ENCODE measurements at regions not wholly inside any gene's neighbourhood (a gene's known extent, or its start where the extent isn't known, plus 50 kb on each side); places are given as distances from the start of the nearest gene placed in this dataset.

- H3K4me3 ChIP-seq (ENCODE audit: low read depth, low read length): no peak overlapping the region
- DNase-seq (ENCODE audit: low read depth): no peak
Measured at GRCh38 chr15:46556559-46557379, 921.9 kb downstream of the SQOR start.

GRCh38 chr15:46567968-46568367 lies 933.1 kb downstream of the SQOR start:
- DNase-seq (ENCODE audit: low read depth): no peak
- no peak overlapping the region for H3K4me3 ChIP-seq (ENCODE audit: low read depth, low read length)

GRCh38 chr15:46569781-46570180 lies 935.0 kb downstream of the SQOR start:
- H3K4me3 ChIP-seq (ENCODE audit: low read depth, low read length): no peak overlapping the region
- no peak for DNase-seq (ENCODE audit: low read depth)

- H3K4me3 ChIP-seq (ENCODE audit: low read depth, low read length): no peak overlapping the region
- DNase-seq (ENCODE audit: low read depth): no peak
Measured at GRCh38 chr15:46576646-46577395, 942.0 kb downstream of the SQOR start.

GRCh38 chr15:46577767-46578166 lies 942.9 kb downstream of the SQOR start:
- no peak for DNase-seq (ENCODE audit: low read depth)
- H3K4me3 ChIP-seq (ENCODE audit: low read depth, low read length): no peak overlapping the region

- no peak overlapping the region for H3K4me3 ChIP-seq (ENCODE audit: low read depth, low read length)
- DNase-seq (ENCODE audit: low read depth): no peak
Measured at GRCh38 chr15:46580487-46580886, 945.7 kb downstream of the SQOR start.

GRCh38 chr15:46580924-46581323 lies 946.1 kb downstream of the SQOR start:
- no peak overlapping the region for H3K4me3 ChIP-seq (ENCODE audit: low read depth, low read length)

GRCh38 chr15:46589088-46589487 lies 954.3 kb downstream of the SQOR start:
- H3K4me3 ChIP-seq (ENCODE audit: low read depth, low read length): no peak overlapping the region
- DNase-seq (ENCODE audit: low read depth): no peak

More at GRCh38 chr15:46580924-46581323, 946.1 kb downstream of the SQOR start:
- DNase-seq (ENCODE audit: low read depth): no peak

- no peak overlapping the region for H3K4me3 ChIP-seq (ENCODE audit: low read depth, low read length)
- DNase-seq (ENCODE audit: low read depth): no peak
Measured at GRCh38 chr15:46591462-46591861, 956.6 kb downstream of the SQOR start.

- no peak overlapping the region for H3K4me3 ChIP-seq (ENCODE audit: low read depth, low read length)
- DNase-seq (ENCODE audit: low read depth): no peak
Measured at GRCh38 chr15:46595016-46595415, 960.2 kb downstream of the SQOR start.

- no peak overlapping the region for H3K4me3 ChIP-seq (ENCODE audit: low read depth, low read length)
- DNase-seq (ENCODE audit: low read depth): no peak
Measured at GRCh38 chr15:46607077-46607476, 972.2 kb downstream of the SQOR start.

- H3K4me3 ChIP-seq (ENCODE audit: low read depth, low read length): no peak overlapping the region
- DNase-seq (ENCODE audit: low read depth): no peak
Measured at GRCh38 chr15:46616033-46616432, 981.2 kb downstream of the SQOR start.

GRCh38 chr15:46617507-46617906 lies 982.7 kb downstream of the SQOR start:
- H3K4me3 ChIP-seq (ENCODE audit: low read depth, low read length): no peak overlapping the region
- DNase-seq (ENCODE audit: low read depth): no peak

GRCh38 chr15:46618984-46619383 lies 984.2 kb downstream of the SQOR start:
- no peak for DNase-seq (ENCODE audit: low read depth)
- no peak overlapping the region for H3K4me3 ChIP-seq (ENCODE audit: low read depth, low read length)

- no peak for DNase-seq (ENCODE audit: low read depth)
- no peak overlapping the region for H3K4me3 ChIP-seq (ENCODE audit: low read depth, low read length)
Measured at GRCh38 chr15:46620392-46621013, 985.7 kb downstream of the SQOR start.

- no peak for DNase-seq (ENCODE audit: low read depth)
- no peak overlapping the region for H3K4me3 ChIP-seq (ENCODE audit: low read depth, low read length)
Measured at GRCh38 chr15:46622851-46623250, 988.0 kb downstream of the SQOR start.

GRCh38 chr15:46636206-46636605 lies 1001.4 kb downstream of the SQOR start:
- DNase-seq (ENCODE audit: low read depth): no peak
- no peak overlapping the region for H3K4me3 ChIP-seq (ENCODE audit: low read depth, low read length)

GRCh38 chr15:46644501-46645481 lies 1010.0 kb downstream of the SQOR start:
- H3K4me3 ChIP-seq (ENCODE audit: low read depth, low read length): no peak overlapping the region
- DNase-seq (ENCODE audit: low read depth): no peak

- no peak overlapping the region for H3K4me3 ChIP-seq (ENCODE audit: low read depth, low read length)
- no peak for DNase-seq (ENCODE audit: low read depth)
Measured at GRCh38 chr15:46646490-46646889, 1011.7 kb downstream of the SQOR start.

Data from skeletal muscle cell (primary cell).